A673 (cell line): ENCODE measurements at regions not wholly inside any gene's neighbourhood (a gene's known extent, or its start where the extent isn't known, plus 50 kb on each side); places are given as distances from the start of the nearest gene placed in this dataset.

Source experiments
- BruUV-seq: library from RNA; stranded (reverse); fragments of 400-500 nt; replicated peaks from 2 replicates; lab custom pipeline; 2021; lab: Mats Ljungman, UMichigan
- CTCF ChIA-PET: fragments of 300-600 bp; sonication (Branson Sonifier 250); formaldehyde crosslinking; loops from one replicate; lab custom pipeline; 2022; ENCODE audit warnings: antibody characterized with exemption; lab: Charles Lee
- POLR2A ChIA-PET: fragments of 300-600 bp; sonication (Branson Sonifier 250); formaldehyde crosslinking; loops from one replicate; lab custom pipeline; 2022; ENCODE audit warnings: antibody characterized with exemption; ENCODE audit not compliant: low non-redundant PET; lab: Charles Lee
- DNase-seq: peaks from one replicate; pipeline ENCODE4 v3.0.0-alpha.2; 2015; ENCODE audit warnings: low spot score
- H3K27ac ChIP-seq: fragments of 200-600 bp; sonication (generic); 2 replicates; pipeline ENCODE4 v1.5.1; 2016; ENCODE audit warnings: mixed run types, low read depth, mild to moderate bottlenecking, mixed read lengths, antibody characterized with exemption, low read length; ENCODE audit not compliant: poor library complexity, severe bottlenecking
- H3K27me3 ChIP-seq: fragments of 200-600 bp; sonication (generic); replicated peaks from 2 replicates; pipeline ENCODE4 v1.6.1; 2017; ENCODE audit warnings: mixed run types, low read depth, mild to moderate bottlenecking, mixed read lengths, antibody characterized with exemption, low read length; ENCODE audit not compliant: insufficient read depth, poor library complexity
- H3K36me3 ChIP-seq: fragments of 200-600 bp; sonication (generic); 2 replicates; pipeline ENCODE4 v1.6.1; 2016; ENCODE audit warnings: mixed run types, mild to moderate bottlenecking, mixed read lengths, antibody characterized with exemption, low read length; ENCODE audit not compliant: insufficient read depth, poor library complexity, severe bottlenecking
- H3K4me1 ChIP-seq: fragments of 200-600 bp; sonication (generic); 2 replicates; pipeline ENCODE4 v1.6.1; 2017; ENCODE audit warnings: mixed run types, mild to moderate bottlenecking, mixed read lengths, antibody characterized with exemption, low read length; ENCODE audit not compliant: insufficient read depth, poor library complexity, severe bottlenecking
- H3K4me3 ChIP-seq: fragments of 200-600 bp; sonication (generic); 2 replicates; pipeline ENCODE4 v1.5.1; 2016; ENCODE audit warnings: low read depth, mixed run types, mild to moderate bottlenecking, mixed read lengths, low read length; ENCODE audit not compliant: poor library complexity, severe bottlenecking
- H3K9me3 ChIP-seq: fragments of 200-600 bp; sonication (generic); 2 replicates; pipeline ENCODE4 v1.6.1; 2016; ENCODE audit warnings: mixed run types, low read depth, mild to moderate bottlenecking, mixed read lengths, antibody characterized with exemption, low read length; ENCODE audit not compliant: poor library complexity, severe bottlenecking
- EZH2 ChIP-seq: fragments of 200-600 bp; sonication (generic); IDR thresholded peaks from 2 replicates; pipeline ENCODE4 v1.6.1; 2017; ENCODE audit warnings: borderline replicate concordance, low read depth, mild to moderate bottlenecking, mixed read lengths, antibody characterized with exemption, low read length; ENCODE audit not compliant: poor library complexity, severe bottlenecking
- intact Hi-C: fragments of 100-400 bp; cut with micrococcal nuclease; formaldehyde crosslinking; loops from one replicate; pipeline ENCODE4 v1.10.0; 2022; ENCODE audit not compliant: unreplicated experiment
- TF ChIP-seq, protein P1 (sequence below): fragments of 300-800, 200-600 bp; sonication (generic); conservative IDR thresholded peaks from 2 replicates; pipeline ENCODE4 v1.5.1; 2017; ENCODE audit warnings: low read depth, mild to moderate bottlenecking, antibody characterized with exemption, low read length, moderate library complexity, mixed read lengths

DNA sequence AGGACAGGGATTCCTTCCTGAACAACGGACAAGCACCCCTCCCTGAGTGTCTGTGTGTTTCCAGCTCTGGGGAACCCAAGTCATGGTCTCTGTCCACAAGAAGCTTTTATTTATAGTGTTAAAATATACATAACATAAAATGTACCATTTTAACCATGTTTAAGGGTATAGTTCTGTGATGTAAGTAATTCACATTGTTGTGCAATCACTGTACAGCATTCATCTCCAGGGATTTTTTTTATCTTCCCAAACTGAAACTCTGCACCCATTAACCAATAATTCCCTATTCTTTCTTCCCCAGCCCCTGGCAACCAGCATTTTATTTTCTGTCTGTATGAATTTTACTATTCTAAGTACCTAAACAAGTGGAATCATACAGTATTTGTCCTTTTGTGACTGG lies 84.2 kb downstream of the FOXF2 start:
- Histone ChIP-seq H3K27me3 (no peaks in the 10 kb centered on the region), H3K27ac (no peak overlapping the region), H3K4me1 (no peaks in the 10 kb centered on the region), H3K36me3 (no peaks in the 10 kb centered on the region), H3K9me3 (no peaks in the 10 kb centered on the region), H3K4me3 (no peak overlapping the region)
- intact Hi-C loops, result loop anchor here (5.0 kb wide), 1 partner anchor 1929 kb away; no protein-coding TSS in a partner anchor
- CTCF ChIA-PET, result no interaction called here
- BruUV-seq, result no TSS peak
- POLR2A ChIA-PET, result no interaction called here
- TF ChIP-seq EZH2, result no peak
- TF ChIP-seq, protein P1, sequence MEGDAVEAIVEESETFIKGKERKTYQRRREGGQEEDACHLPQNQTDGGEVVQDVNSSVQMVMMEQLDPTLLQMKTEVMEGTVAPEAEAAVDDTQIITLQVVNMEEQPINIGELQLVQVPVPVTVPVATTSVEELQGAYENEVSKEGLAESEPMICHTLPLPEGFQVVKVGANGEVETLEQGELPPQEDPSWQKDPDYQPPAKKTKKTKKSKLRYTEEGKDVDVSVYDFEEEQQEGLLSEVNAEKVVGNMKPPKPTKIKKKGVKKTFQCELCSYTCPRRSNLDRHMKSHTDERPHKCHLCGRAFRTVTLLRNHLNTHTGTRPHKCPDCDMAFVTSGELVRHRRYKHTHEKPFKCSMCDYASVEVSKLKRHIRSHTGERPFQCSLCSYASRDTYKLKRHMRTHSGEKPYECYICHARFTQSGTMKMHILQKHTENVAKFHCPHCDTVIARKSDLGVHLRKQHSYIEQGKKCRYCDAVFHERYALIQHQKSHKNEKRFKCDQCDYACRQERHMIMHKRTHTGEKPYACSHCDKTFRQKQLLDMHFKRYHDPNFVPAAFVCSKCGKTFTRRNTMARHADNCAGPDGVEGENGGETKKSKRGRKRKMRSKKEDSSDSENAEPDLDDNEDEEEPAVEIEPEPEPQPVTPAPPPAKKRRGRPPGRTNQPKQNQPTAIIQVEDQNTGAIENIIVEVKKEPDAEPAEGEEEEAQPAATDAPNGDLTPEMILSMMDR, result no peak
- no peak for DNase-seq

DNA sequence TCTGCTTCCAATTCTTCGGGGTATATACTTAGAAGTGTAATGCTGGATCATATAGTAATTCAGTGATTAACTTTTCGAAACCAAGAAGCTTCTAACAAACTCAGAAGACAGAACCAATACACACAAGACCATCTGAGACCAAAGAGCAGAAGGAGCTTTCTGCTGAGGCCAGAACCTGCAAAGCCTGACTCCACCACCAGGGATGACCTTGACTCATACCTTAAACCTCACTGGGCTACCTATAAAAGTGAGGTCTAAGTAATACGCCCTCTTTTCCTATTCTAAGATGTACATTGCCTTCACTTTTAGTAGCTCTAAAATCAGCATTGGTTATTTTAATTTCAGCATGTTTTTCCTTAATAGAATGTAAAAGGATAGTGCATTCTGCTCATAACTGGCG lies 84.8 kb downstream of the FOXF2 start:
- no peak for DNase-seq
- H3K4me3 ChIP-seq, result no peak overlapping the region
- intact Hi-C loops, result loop anchor here (5.0 kb wide), 1 partner anchor 1928 kb away; no protein-coding TSS in a partner anchor
- no peaks in the 10 kb centered on the region for H3K36me3 ChIP-seq
- no peaks in the 10 kb centered on the region for H3K27me3 ChIP-seq
- TF ChIP-seq, protein P1, result no peak
- TF ChIP-seq EZH2, result no peak
- no peaks in the 10 kb centered on the region for H3K9me3 ChIP-seq
- ChIA-PET CTCF (no interaction called here), POLR2A (no interaction called here)
- no TSS peak for BruUV-seq
- no peak overlapping the region for H3K27ac ChIP-seq
- H3K4me1 ChIP-seq, result no peaks in the 10 kb centered on the region

DNA sequence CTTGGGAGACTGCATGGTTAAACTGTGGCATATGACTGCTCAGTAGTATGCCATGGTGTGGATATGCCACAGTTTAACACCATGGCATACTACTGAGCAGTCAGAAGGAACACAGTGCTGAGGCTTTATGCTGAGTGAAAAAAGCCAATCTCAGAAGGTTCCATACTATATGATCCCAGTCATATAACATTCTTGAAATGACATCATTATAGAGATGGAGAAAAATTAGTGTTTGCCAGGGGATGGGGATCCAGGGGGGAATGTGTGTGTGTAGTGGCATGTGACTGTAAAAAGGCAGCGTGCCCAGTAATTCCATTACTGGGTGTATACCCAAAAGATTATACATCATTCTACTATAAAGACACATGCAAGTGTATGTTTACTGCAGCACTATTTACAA lies 85.8 kb downstream of the FOXF2 start:
- no peak for TF ChIP-seq EZH2
- TF ChIP-seq, protein P1, result no peak
- no peak overlapping the region for H3K27ac ChIP-seq
- no TSS peak for BruUV-seq
- POLR2A ChIA-PET, result no interaction called here
- DNase-seq, result no peak
- H3K9me3 ChIP-seq, result no peaks in the 10 kb centered on the region
- intact Hi-C loops, result no loop called here
- no peak overlapping the region for H3K4me3 ChIP-seq
- CTCF ChIA-PET, result no interaction called here
- H3K27me3 ChIP-seq, result no peaks in the 10 kb centered on the region
- H3K36me3 ChIP-seq, result no peaks in the 10 kb centered on the region
- no peaks in the 10 kb centered on the region for H3K4me1 ChIP-seq
